ENCODE measurements at regions not wholly inside any gene's neighbourhood (a gene's known extent, or its start where the extent isn't known, plus 50 kb on each side); places are given as distances from the start of the nearest gene placed in this dataset.

DNA sequence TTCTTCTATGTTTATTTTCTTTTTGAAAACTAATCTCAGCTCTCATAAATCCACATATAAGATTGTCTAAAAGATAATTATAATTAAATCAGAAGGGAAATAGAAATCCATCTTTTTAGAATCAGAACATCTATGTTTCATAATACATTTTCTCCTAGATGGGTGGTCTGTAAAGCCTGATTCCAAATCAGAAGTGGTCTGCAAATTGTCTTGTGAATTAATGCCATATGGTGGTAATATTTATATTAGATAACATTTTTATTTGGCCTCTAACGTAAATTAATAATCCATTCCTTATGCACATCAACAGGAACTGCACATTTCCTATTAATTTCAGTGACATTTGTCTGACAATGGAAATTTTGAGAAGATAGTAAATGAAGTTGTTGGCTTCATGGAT, 52.8 kb upstream of the TBC1D5 start:
- no peak overlapping the region for H2AFZ ChIP-seq (ENCODE audit: insufficient read depth, low read depth, low read length, poor library complexity, severe bottlenecking)
- H3K36me3 ChIP-seq (replicated peaks in 1 of 2; ENCODE audit: control extremely low read depth in 1 of 2, control insufficient read depth in 1 of 2, extremely low read depth in 1 of 2, insufficient read depth in 2 of 2, low read length in 1 of 2): no peaks in the 10 kb centered on the region
- peaks cover 2 to 18% (median 4%) of the 10 kb centered on the region in 3 donors for H3K9me3 ChIP-seq (ENCODE audit: control extremely low read depth in 1 of 3, control insufficient read depth in 2 of 3, insufficient read depth in 1 of 3, low read length in 2 of 3)
- H3K4me2 ChIP-seq (replicated peaks; ENCODE audit: low read depth, low read length, poor library complexity, severe bottlenecking): no peak overlapping the region
- no peaks in the 10 kb centered on the region for H3K4me1 Mint-ChIP-seq
- H3K27ac Mint-ChIP-seq: no peak overlapping the region
- no peak overlapping the region for H3K9ac ChIP-seq (ENCODE audit: low read length)
- peaks cover 7% of the 10 kb centered on the region for H3K9me3 Mint-ChIP-seq (ENCODE audit: insufficient read depth)
- H3K27ac ChIP-seq (ENCODE audit: low read length in 2 of 2): no peak overlapping the region
- H3K4me3 Mint-ChIP-seq: no peak overlapping the region
- no peaks in the 10 kb centered on the region for H3K27me3 Mint-ChIP-seq
- no peak for TF ChIP-seq EZH2 (IDR thresholded peaks at IDR 0.05; ENCODE audit: borderline replicate concordance, insufficient read depth, low read depth, low read length, poor library complexity, severe bottlenecking)
- TF ChIP-seq, protein P1, sequence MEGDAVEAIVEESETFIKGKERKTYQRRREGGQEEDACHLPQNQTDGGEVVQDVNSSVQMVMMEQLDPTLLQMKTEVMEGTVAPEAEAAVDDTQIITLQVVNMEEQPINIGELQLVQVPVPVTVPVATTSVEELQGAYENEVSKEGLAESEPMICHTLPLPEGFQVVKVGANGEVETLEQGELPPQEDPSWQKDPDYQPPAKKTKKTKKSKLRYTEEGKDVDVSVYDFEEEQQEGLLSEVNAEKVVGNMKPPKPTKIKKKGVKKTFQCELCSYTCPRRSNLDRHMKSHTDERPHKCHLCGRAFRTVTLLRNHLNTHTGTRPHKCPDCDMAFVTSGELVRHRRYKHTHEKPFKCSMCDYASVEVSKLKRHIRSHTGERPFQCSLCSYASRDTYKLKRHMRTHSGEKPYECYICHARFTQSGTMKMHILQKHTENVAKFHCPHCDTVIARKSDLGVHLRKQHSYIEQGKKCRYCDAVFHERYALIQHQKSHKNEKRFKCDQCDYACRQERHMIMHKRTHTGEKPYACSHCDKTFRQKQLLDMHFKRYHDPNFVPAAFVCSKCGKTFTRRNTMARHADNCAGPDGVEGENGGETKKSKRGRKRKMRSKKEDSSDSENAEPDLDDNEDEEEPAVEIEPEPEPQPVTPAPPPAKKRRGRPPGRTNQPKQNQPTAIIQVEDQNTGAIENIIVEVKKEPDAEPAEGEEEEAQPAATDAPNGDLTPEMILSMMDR (IDR thresholded peaks at IDR 0.05): no peak
- no peaks in the 10 kb centered on the region for H3K4me1 ChIP-seq (ENCODE audit: control insufficient read depth in 2 of 2, insufficient read depth in 2 of 2, low read length in 2 of 2)
- WGBS (ENCODE audit: insufficient coverage): no CpG with 5 or more reads among the region's 1 CpG
- H3K4me3 ChIP-seq (ENCODE audit: control extremely low read depth in 1 of 5, extremely low read depth in 1 of 5, insufficient read depth in 1 of 5, low read depth in 2 of 5, low read length in 4 of 5): no peak overlapping the region
- DNase-seq (no peak), ATAC-seq (ENCODE audit: low read depth) (no peak)
- H3K27me3 ChIP-seq (replicated peaks in 1 of 4; ENCODE audit: control extremely low read depth in 1 of 4, control insufficient read depth in 3 of 4, insufficient read depth in 4 of 4, low read length in 3 of 4): no peaks in the 10 kb centered on the region
- H3K79me2 ChIP-seq (ENCODE audit: control insufficient read depth, insufficient read depth, low read length): no peaks in the 10 kb centered on the region
- ChIA-PET CTCF (no interaction called here), POLR2A (no interaction called here)
- no peaks in the 10 kb centered on the region for H4K20me1 ChIP-seq (ENCODE audit: control insufficient read depth, insufficient read depth, low read length, poor library complexity, severe bottlenecking)
- intact Hi-C loops (cut with micrococcal nuclease): no loop called here

DNA sequence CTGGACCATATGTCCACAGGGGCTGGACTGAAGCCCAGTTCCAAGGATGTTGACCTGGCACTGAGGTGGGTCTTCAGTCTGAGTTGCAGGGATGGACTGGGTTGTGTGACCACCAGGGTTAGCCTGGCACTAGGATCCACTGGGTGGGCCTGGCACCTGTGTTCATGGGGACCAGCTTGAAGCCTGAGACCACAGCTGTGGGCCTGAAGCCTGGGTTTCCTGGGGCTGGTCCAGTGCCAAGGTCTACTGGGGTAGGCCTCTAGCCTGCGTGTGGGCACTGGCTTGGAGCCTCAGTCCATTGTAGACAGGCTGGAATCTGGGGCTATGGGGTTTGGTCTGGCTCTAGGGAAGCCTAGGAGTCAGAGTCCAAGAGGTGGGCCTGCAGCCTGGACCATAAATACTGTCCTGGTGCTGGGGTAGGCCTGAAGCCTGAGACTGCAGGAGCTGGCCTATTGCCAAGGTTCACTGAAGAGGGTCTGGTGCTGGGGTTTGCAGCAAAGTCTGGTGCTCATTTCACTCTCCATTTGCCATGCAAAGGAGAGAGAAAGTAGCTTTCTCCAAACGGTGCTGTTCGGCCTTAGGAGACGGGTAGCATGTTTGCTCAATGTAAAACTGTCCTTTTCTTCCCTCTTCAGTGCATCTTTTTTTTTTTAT, 51.2 kb upstream of the TBC1D5 start:
- H3K9ac ChIP-seq (ENCODE audit: low read length): no peak overlapping the region
- CTCF ChIA-PET: interaction anchor here (0.6 kb wide), 1 partner anchor 29 kb away, joined by 4 read pairs; no protein-coding TSS in a partner anchor
- WGBS (ENCODE audit: insufficient coverage): 100% methylated on average over 1 of the region's 4 CpGs
- no peaks in the 10 kb centered on the region for H3K4me1 ChIP-seq (ENCODE audit: control insufficient read depth in 2 of 2, insufficient read depth in 2 of 2, low read length in 2 of 2)
- intact Hi-C loops (cut with micrococcal nuclease): no loop called here
- no peak overlapping the region for H3K4me3 ChIP-seq (ENCODE audit: control extremely low read depth in 1 of 5, extremely low read depth in 1 of 5, insufficient read depth in 1 of 5, low read depth in 2 of 5, low read length in 4 of 5)
- H3K27ac Mint-ChIP-seq: no peak overlapping the region
- H3K4me2 ChIP-seq (replicated peaks; ENCODE audit: low read depth, low read length, poor library complexity, severe bottlenecking): no peak overlapping the region
- no peaks in the 10 kb centered on the region for H3K27me3 ChIP-seq (replicated peaks in 1 of 4; ENCODE audit: control extremely low read depth in 1 of 4, control insufficient read depth in 3 of 4, insufficient read depth in 4 of 4, low read length in 3 of 4)
- no peaks in the 10 kb centered on the region for H3K27me3 Mint-ChIP-seq
- H4K20me1 ChIP-seq (ENCODE audit: control insufficient read depth, insufficient read depth, low read length, poor library complexity, severe bottlenecking): no peaks in the 10 kb centered on the region
- H3K36me3 ChIP-seq (replicated peaks in 1 of 2; ENCODE audit: control extremely low read depth in 1 of 2, control insufficient read depth in 1 of 2, extremely low read depth in 1 of 2, insufficient read depth in 2 of 2, low read length in 1 of 2): no peaks in the 10 kb centered on the region
- no peaks in the 10 kb centered on the region for H3K4me1 Mint-ChIP-seq
- H3K9me3 Mint-ChIP-seq (ENCODE audit: insufficient read depth): peaks cover 9% of the 10 kb centered on the region
- no peak for ATAC-seq (ENCODE audit: low read depth)
- no peaks in the 10 kb centered on the region for H3K79me2 ChIP-seq (ENCODE audit: control insufficient read depth, insufficient read depth, low read length)
- no peak overlapping the region for H3K27ac ChIP-seq (ENCODE audit: low read length in 2 of 2)
- peaks cover 2 to 23% (median 4%) of the 10 kb centered on the region in 3 donors for H3K9me3 ChIP-seq (ENCODE audit: control extremely low read depth in 1 of 3, control insufficient read depth in 2 of 3, insufficient read depth in 1 of 3, low read length in 2 of 3)
- no peak overlapping the region for H3K4me3 Mint-ChIP-seq
- H2AFZ ChIP-seq (ENCODE audit: insufficient read depth, low read depth, low read length, poor library complexity, severe bottlenecking): no peak overlapping the region
- POLR2A ChIA-PET: no interaction called here
- DNase-seq: no peak
- no peak for TF ChIP-seq EZH2 (IDR thresholded peaks at IDR 0.05; ENCODE audit: borderline replicate concordance, insufficient read depth, low read depth, low read length, poor library complexity, severe bottlenecking)
- TF ChIP-seq, protein P1 (IDR thresholded peaks at IDR 0.05): no peak

Data from B cell (primary cell).